Heart right ventricle (tissue), 16 donors: ENCODE measurements at regions not wholly inside any gene's neighbourhood (a gene's known extent, or its start where the extent isn't known, plus 50 kb on each side); places are given as distances from the start of the nearest gene placed in this dataset.

Experiments
- ATAC-seq, 8 donors: fragments of 200-7000 bp; cut with Tn5 transposase; one replicate each; pipeline ENCODE4 v1.9.1; 2020; ENCODE audit warnings: mild to moderate bottlenecking in 8 of 8, moderate library complexity in 8 of 8, moderate number of reproducible peaks in 1 of 8
- DNase-seq, 2 donors: peaks; one replicate each; pipeline ENCODE4 v3.0.0-alpha.2; 2020
- H3K27ac ChIP-seq, 10 donors: fragments of 200-600 bp; sonication (generic) in 2 of 10; one replicate each; pipeline versions ENCODE4 v1.5.0 to v1.8.0; 2020 to 2022; ENCODE audit warnings: mild to moderate bottlenecking in 3 of 10
- H3K27me3 ChIP-seq, 7 donors: fragments of 200-600 bp; one replicate each; pipeline ENCODE4 v1.8.0; 2021 to 2022; ENCODE audit warnings: mild to moderate bottlenecking in 2 of 7
- H3K36me3 ChIP-seq, 9 donors: fragments of 200-600 bp; sonication (generic) in 1 of 9; one replicate each; pipeline versions ENCODE4 v1.5.0 to v1.8.0; 2020 to 2022; ENCODE audit warnings: mild to moderate bottlenecking in 2 of 9
- H3K4me1 ChIP-seq, 9 donors: fragments of 200-600 bp; sonication (generic) in 1 of 9; one replicate each; pipeline versions ENCODE4 v1.5.0 to v1.8.0; 2020 to 2022; ENCODE audit warnings: mild to moderate bottlenecking in 4 of 9
- H3K4me3 ChIP-seq, 10 donors: fragments of 200-600 bp; sonication (generic) in 2 of 10; one replicate each; pipeline versions ENCODE4 v1.5.0 to v1.8.0; 2020 to 2022; ENCODE audit warnings: mild to moderate bottlenecking in 7 of 10, moderate library complexity in 2 of 10
- H3K9me3 ChIP-seq, 11 donors: fragments of 200-600 bp in 10 of 11; sonication (generic) in 2 of 11; one replicate each; pipeline versions ENCODE4 v1.5.0 to v1.8.0; 2013 to 2022; ENCODE audit warnings: mild to moderate bottlenecking in 2 of 11, control low read depth in 1 of 11, moderate library complexity in 1 of 11
- WGBS, 2 donors: extraction: QIAGEN DNeasy Blood & Tissue Kit; methylation state at CpG; one replicate each; pipeline ENCODE4 v1.1.7; 2013; ENCODE audit warnings: inconsistent platforms in 1 of 2; 5-methylcytosine and 5-hydroxymethylcytosine counted together
- intact Hi-C, 10 donors: fragments of 100-400 bp; cut with DNase I; formaldehyde crosslinking; loops; one replicate each; pipeline versions ENCODE4 v1.11.1 to v1.14.2; 2022
- TF ChIP-seq, protein P1 (sequence below), 9 donors: fragments of 200-600 bp; sonication (generic) in 2 of 9; IDR thresholded peaks; one replicate each; pipeline versions ENCODE4 v1.5.0 to v1.8.0; 2021 to 2022; ENCODE audit warnings: antibody characterized with exemption in 9 of 9, mild to moderate bottlenecking in 5 of 9, moderate library complexity in 1 of 9
- donor health status: Arrhythmogenic right ventricular cardiomyopathy.
- donor health status: ischemic (EF 13 %, LVEDD 7.1; RV severe dilation, severe dysfunction).
- donor health status: healthy with polysubstance abuse.
- donor health status: DM: no; HTN: yes; CAD: no.
- donor health status: DM: no; HTN: no; CAD: no.
- donor health status: ischemic (EF 25% LVEDD 6.9; RV normal size, moderate dysfunction).
- donor health status: ischemic (EF 25% LVEDD 5.7; RV mildly dilated, moderate dysfunction).
- donor health status: healthy.
- donor health status: DM: yes; HTN: yes; CAD: no.
- donor health status: Ischemic cardiomyopathy.
- donor health status: ischemic (EF 35%, LVEDD 5.7; RV mildly dilated, moderate dysfunction).
- donor health status: nonischemic (EF 11% LVEDD 7.7; RV severe dilation, severe dysfunction).
- donor health status: DM: yes; HTN: yes; CAD: no.
- donor health status: PGD.
- donor health status: ischemic (EF 29% LVEDD 5.4; RV normal size, mild dysfunction).
- donor health status: nonischemic (EF 23%, LVEDD 6.1; RV moderate dilation, normal function).

GRCh38 chr3:74426571-74426970, 187.9 kb downstream of the CNTN3 start:
- DNase-seq (no peak), ATAC-seq (no peak)
- H3K4me3 ChIP-seq = no peak overlapping the region
- no peaks in the 10 kb centered on the region for H3K27me3 ChIP-seq
- H3K4me1 ChIP-seq = no peaks in the 10 kb centered on the region
- no peaks in the 10 kb centered on the region for H3K9me3 ChIP-seq
- H3K27ac ChIP-seq = no peak overlapping the region
- H3K36me3 ChIP-seq = no peaks in the 10 kb centered on the region
- intact Hi-C loops = no loop called here
- 80 to 83% methylated on average over 2 of the region's 2 CpGs for WGBS, 2 donors
- TF ChIP-seq, protein P1, sequence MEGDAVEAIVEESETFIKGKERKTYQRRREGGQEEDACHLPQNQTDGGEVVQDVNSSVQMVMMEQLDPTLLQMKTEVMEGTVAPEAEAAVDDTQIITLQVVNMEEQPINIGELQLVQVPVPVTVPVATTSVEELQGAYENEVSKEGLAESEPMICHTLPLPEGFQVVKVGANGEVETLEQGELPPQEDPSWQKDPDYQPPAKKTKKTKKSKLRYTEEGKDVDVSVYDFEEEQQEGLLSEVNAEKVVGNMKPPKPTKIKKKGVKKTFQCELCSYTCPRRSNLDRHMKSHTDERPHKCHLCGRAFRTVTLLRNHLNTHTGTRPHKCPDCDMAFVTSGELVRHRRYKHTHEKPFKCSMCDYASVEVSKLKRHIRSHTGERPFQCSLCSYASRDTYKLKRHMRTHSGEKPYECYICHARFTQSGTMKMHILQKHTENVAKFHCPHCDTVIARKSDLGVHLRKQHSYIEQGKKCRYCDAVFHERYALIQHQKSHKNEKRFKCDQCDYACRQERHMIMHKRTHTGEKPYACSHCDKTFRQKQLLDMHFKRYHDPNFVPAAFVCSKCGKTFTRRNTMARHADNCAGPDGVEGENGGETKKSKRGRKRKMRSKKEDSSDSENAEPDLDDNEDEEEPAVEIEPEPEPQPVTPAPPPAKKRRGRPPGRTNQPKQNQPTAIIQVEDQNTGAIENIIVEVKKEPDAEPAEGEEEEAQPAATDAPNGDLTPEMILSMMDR (IDR thresholded peaks at IDR 0.05) = no peak

GRCh38 chr3:74423867-74424266, 190.6 kb downstream of the CNTN3 start:
- 72 to 78% methylated on average over 2 of the region's 2 CpGs for WGBS, 2 donors
- no peaks in the 10 kb centered on the region for H3K4me1 ChIP-seq
- no peaks in the 10 kb centered on the region for H3K36me3 ChIP-seq
- TF ChIP-seq, protein P1 (IDR thresholded peaks at IDR 0.05) = no peak
- H3K4me3 ChIP-seq = no peak overlapping the region
- no peak for ATAC-seq
- H3K27me3 ChIP-seq = no peaks in the 10 kb centered on the region
- no peak overlapping the region for H3K27ac ChIP-seq
- H3K9me3 ChIP-seq = no peaks in the 10 kb centered on the region
- no peak for DNase-seq
- intact Hi-C loops = no loop called here

GRCh38 chr3:74420538-74421124, 193.8 kb downstream of the CNTN3 start:
- no peaks in the 10 kb centered on the region for H3K9me3 ChIP-seq
- intact Hi-C loops = no loop called here
- no peak overlapping the region for H3K27ac ChIP-seq
- no peak overlapping the region for H3K4me3 ChIP-seq
- WGBS, 2 donors = 71 to 77% methylated on average over 2 of the region's 2 CpGs
- H3K4me1 ChIP-seq = no peaks in the 10 kb centered on the region
- DNase-seq = no peak
- H3K27me3 ChIP-seq = no peaks in the 10 kb centered on the region
- H3K36me3 ChIP-seq = no peaks in the 10 kb centered on the region
- no peak for ATAC-seq
- TF ChIP-seq, protein P1 (IDR thresholded peaks at IDR 0.05) = no peak

DNA sequence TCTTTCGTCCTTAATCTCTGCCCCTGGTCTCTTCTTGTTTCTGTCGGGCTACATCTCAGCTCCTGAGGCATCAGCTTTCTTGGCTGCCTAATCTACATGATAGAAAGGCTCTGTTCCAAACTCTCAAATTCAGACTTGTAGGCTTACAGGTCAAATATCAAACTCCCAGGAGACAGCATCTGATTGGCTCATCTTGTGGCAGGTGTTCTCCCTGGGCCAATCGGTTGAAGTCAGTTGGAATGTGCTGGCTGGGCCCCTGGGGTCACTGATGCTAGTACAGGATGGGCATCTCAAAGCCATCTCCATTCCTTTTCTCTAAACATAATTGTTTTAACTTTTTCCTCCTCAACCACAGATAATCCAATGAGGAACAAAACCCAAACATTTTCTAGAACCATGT, 198.7 kb downstream of the CNTN3 start:
- H3K27ac ChIP-seq = no peak overlapping the region
- TF ChIP-seq, protein P1 (IDR thresholded peaks at IDR 0.05) = no peak
- no peaks in the 10 kb centered on the region for H3K27me3 ChIP-seq
- H3K4me3 ChIP-seq = no peak overlapping the region
- no peaks in the 10 kb centered on the region for H3K36me3 ChIP-seq
- intact Hi-C loops = no loop called here
- H3K4me1 ChIP-seq = no peaks in the 10 kb centered on the region
- WGBS, 2 donors = 72% methylated on average over 3 of the region's 3 CpGs
- DNase-seq = no peak
- no peak for ATAC-seq
- no peaks in the 10 kb centered on the region for H3K9me3 ChIP-seq
